OCI-LY1 (cell line): ENCODE measurements at regions not wholly inside any gene's neighbourhood (a gene's known extent, or its start where the extent isn't known, plus 50 kb on each side); places are given as distances from the start of the nearest gene placed in this dataset.

Experiments
- H2AFZ ChIP-seq: fragments of 200-600 bp; sonication (generic), shearing (Covaris generic); 2 replicates; pipeline ENCODE4 v1.6.0; 2014; ENCODE audit warnings: antibody characterized with exemption, mild to moderate bottlenecking, low read length
- H3F3A ChIP-seq: fragments of 200-600 bp; sonication (generic), shearing (Covaris generic); 2 replicates; pipeline ENCODE4 v1.6.0; 2014; ENCODE audit warnings: mild to moderate bottlenecking, antibody characterized with exemption, low read length, moderate library complexity; ENCODE audit not compliant: insufficient read depth
- H3K27ac ChIP-seq: fragments of 200-600 bp; sonication (generic); 2 replicates; pipeline ENCODE4 v1.5.1; 2014; ENCODE audit warnings: low read length, mixed run types, mild to moderate bottlenecking, low read depth; ENCODE audit not compliant: poor library complexity, severe bottlenecking
- H3K27me3 ChIP-seq: fragments of 200-600 bp; sonication (generic); 2 replicates; pipeline ENCODE4 v1.6.0; 2014; ENCODE audit warnings: antibody characterized with exemption, mild to moderate bottlenecking, low read length, moderate library complexity; ENCODE audit not compliant: insufficient read depth
- H3K36me3 ChIP-seq: fragments of 200-600 bp; sonication (generic); 2 replicates; pipeline ENCODE4 v1.6.1; 2014; ENCODE audit warnings: mild to moderate bottlenecking, antibody characterized with exemption, low read length, moderate library complexity, mixed read lengths; ENCODE audit not compliant: insufficient read depth
- H3K4me1 ChIP-seq: fragments of 200-600 bp; sonication (generic); 2 replicates; pipeline ENCODE4 v1.5.1; 2014; ENCODE audit warnings: mild to moderate bottlenecking, low read length, moderate library complexity; ENCODE audit not compliant: insufficient read depth, severe bottlenecking
- H3K4me2 ChIP-seq: fragments of 200-600 bp; sonication (generic), shearing (Covaris generic); 2 replicates; pipeline ENCODE4 v1.6.1; 2014; ENCODE audit warnings: low read length
- H3K4me3 ChIP-seq: fragments of 200-600 bp; sonication (generic); 2 replicates; pipeline ENCODE4 v1.5.1; 2014; ENCODE audit warnings: low read length, low read depth, mild to moderate bottlenecking, mixed read lengths; ENCODE audit not compliant: poor library complexity, severe bottlenecking
- H3K79me2 ChIP-seq: fragments of 200-600 bp; shearing (Covaris generic); 2 replicates; pipeline ENCODE4 v1.6.1; 2016; ENCODE audit warnings: mixed run types, low read length, mixed read lengths; ENCODE audit not compliant: insufficient read depth
- H3K9ac ChIP-seq: fragments of 200-600 bp; sonication (generic), shearing (Covaris generic); 2 replicates; pipeline ENCODE4 v1.6.1; 2014; ENCODE audit warnings: mild to moderate bottlenecking, low read length, mixed read lengths
- H3K9me2 ChIP-seq: fragments of 200-600 bp; sonication (generic), shearing (Covaris generic); 2 replicates; pipeline ENCODE4 v1.6.1; 2014; ENCODE audit warnings: low read depth, mild to moderate bottlenecking, low read length, mixed read lengths
- H3K9me3 ChIP-seq: fragments of 200-600 bp; shearing (Covaris generic); 2 replicates; pipeline ENCODE4 v1.6.1; 2014; ENCODE audit warnings: low read length, mixed read lengths
- H4K20me1 ChIP-seq: fragments of 200-600 bp; sonication (generic), shearing (Covaris generic); 2 replicates; pipeline ENCODE4 v1.6.0; 2016; ENCODE audit warnings: mild to moderate bottlenecking, low read length; ENCODE audit not compliant: insufficient read depth
- CTCF ChIP-seq: fragments of 200-600 bp; sonication (generic), shearing (Covaris generic); IDR thresholded peaks from 2 replicates; pipeline ENCODE4 v1.5.1; 2017; ENCODE audit warnings: mild to moderate bottlenecking, antibody characterized with exemption, low read length, moderate library complexity, mixed read lengths
- EZH2 ChIP-seq: fragments of 200-600 bp; sonication (generic), shearing (Covaris generic); IDR thresholded peaks from 2 replicates; pipeline ENCODE4 v1.8.0; 2017; ENCODE audit warnings: borderline replicate concordance, mixed run types, mild to moderate bottlenecking, antibody characterized with exemption, low read length, moderate library complexity, mixed read lengths

GRCh38 chr2:41662461-41662860 is 385.4 kb upstream of the PKDCC start:
- H3K36me3 ChIP-seq: no peaks in the 10 kb centered on the region
- TF ChIP-seq CTCF (no peak), EZH2 (no peak)

GRCh38 chr2:41663056-41663455 is 384.8 kb upstream of the PKDCC start:
- Histone ChIP-seq H3K9me3 (no peaks in the 10 kb centered on the region), H4K20me1 (no peaks in the 10 kb centered on the region), H2AFZ (no peak overlapping the region), H3K27me3 (no peaks in the 10 kb centered on the region), H3K9me2 (no peaks in the 10 kb centered on the region), H3F3A (no peaks in the 10 kb centered on the region), H3K79me2 (no peaks in the 10 kb centered on the region), H3K4me3 (no peak overlapping the region), H3K4me2 (no peak overlapping the region), H3K4me1 (no peaks in the 10 kb centered on the region), H3K36me3 (no peaks in the 10 kb centered on the region), H3K9ac (no peak overlapping the region), H3K27ac (no peak overlapping the region)
- TF ChIP-seq EZH2 (no peak), CTCF (no peak)

More at GRCh38 chr2:41662461-41662860, 385.4 kb upstream of the PKDCC start:
- H3K4me2 ChIP-seq: no peak overlapping the region
- H3K27ac ChIP-seq: no peak overlapping the region
- no peaks in the 10 kb centered on the region for H3K9me3 ChIP-seq
- H3K4me3 ChIP-seq: no peak overlapping the region
- H2AFZ ChIP-seq: no peak overlapping the region
- no peaks in the 10 kb centered on the region for H3K27me3 ChIP-seq
- H3K79me2 ChIP-seq: no peaks in the 10 kb centered on the region
- no peaks in the 10 kb centered on the region for H3K9me2 ChIP-seq
- no peaks in the 10 kb centered on the region for H4K20me1 ChIP-seq
- H3K4me1 ChIP-seq: no peaks in the 10 kb centered on the region
- no peak overlapping the region for H3K9ac ChIP-seq
- H3F3A ChIP-seq: no peaks in the 10 kb centered on the region

GRCh38 chr2:41668529-41668928 is 379.3 kb upstream of the PKDCC start:
- Histone ChIP-seq H3K9ac (no peak overlapping the region), H3K4me2 (no peak overlapping the region), H3K27me3 (no peaks in the 10 kb centered on the region; the same call in 1 of the 2 replicates), H3K4me3 (no peak overlapping the region), H3K4me1 (no peaks in the 10 kb centered on the region), H3K9me3 (no peaks in the 10 kb centered on the region), H3K27ac (no peak overlapping the region), H3K36me3 (no peaks in the 10 kb centered on the region), H3F3A (no peaks in the 10 kb centered on the region), H3K9me2 (no peaks in the 10 kb centered on the region), H3K79me2 (no peaks in the 10 kb centered on the region), H2AFZ (no peak overlapping the region), H4K20me1 (no peaks in the 10 kb centered on the region)
- TF ChIP-seq EZH2: no peak
- no peak for TF ChIP-seq CTCF
